ENCODE measurements at regions not wholly inside any gene's neighbourhood (a gene's known extent, or its start where the extent isn't known, plus 50 kb on each side); places are given as distances from the start of the nearest gene placed in this dataset.

DNA sequence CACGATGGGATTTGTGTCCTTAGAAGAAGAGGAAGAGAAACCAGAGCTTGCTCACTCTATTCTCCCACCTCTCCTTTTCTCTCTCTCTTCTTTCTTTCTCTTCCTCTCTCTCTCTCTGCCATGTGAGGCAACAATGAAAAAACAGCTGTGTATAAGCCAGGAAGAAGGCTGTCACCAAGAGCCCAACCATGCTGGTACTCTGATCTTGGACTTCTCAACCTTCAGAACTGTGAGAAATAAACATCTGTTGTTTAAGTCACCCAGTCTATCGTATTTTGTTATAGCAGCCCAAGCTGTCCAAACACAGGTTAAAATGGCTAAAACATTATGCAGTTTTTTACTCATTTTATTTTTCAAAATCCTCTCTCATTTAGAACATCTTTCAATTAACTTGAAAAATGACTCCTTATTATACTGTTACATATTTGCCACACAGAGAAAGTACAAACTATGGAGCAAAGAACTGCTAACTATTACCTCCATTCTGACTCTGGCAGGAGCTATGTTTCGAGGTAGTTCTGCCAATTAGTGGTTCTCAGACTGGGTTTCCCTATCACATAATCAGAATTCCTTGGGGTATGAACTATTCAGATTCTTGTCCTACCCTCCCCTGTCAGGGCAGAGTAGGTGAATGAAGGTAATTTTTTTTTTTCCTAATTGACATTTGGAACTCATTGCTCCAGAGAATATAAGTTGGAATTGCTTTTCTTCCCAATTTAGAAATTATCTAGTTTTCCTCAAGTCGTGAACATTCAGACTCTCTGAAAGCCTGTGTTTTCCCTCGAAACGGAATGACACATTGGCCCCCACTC, 434.6 kb downstream of the ENC1 start:
- no peak for DNase-seq

DNA sequence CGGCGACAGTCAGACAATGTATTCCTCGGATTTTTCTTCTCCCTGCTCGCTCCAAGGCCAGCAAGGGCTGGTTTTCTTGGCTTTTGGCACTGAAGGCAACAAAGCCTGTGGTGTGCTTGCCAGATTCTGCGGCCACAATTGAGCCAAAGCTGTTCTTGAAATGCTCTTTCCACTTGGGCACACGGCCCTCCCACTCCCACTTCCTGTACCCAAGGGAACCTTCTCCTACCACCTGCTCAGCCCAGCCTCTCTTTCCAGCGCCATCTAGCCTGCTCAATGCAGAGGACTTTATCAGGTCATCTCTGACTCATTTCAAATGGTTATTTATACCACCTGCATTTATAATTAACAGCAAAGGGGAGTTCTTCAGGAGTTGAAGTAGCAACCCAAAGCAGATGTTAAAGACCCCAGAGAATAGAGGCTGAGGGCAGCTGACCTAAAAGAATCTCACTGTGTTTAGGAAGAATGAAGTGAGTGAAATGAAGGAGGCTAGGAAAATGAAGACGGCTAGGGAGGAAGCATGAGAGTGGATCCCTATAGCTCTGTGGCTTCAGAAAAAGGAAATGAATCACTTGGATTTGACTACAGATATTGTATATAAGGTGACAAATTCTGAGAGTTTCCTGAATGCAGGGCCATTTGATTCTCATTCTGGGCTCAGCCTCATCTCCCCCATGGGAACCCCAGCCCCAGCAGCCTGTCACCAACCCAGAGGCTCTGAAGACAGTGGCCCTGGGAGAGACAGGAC, 439.0 kb downstream of the ENC1 start:
- peak; percentile 65 for DNase-seq

DNA sequence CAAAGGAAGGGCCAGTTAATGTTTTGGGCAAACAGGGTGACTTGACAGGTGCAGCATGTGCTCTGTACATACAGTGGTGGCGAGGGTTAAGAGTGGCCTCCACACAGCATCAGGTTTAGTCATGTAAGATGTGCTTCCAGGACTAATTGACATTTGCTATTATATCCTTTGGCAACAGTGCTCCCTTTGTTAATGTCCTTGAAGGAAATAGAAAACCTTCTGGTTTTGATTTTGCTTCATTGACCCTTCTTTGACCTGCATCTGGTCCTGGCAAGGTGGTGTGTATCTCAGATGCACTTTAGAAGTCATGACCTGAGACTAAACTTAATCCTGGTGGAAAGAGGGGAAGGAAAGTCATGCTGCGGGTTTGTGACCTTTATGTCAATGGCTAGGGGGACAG, 440.0 kb downstream of the ENC1 start:
- DNase-seq, result peak; percentile 16

DNA sequence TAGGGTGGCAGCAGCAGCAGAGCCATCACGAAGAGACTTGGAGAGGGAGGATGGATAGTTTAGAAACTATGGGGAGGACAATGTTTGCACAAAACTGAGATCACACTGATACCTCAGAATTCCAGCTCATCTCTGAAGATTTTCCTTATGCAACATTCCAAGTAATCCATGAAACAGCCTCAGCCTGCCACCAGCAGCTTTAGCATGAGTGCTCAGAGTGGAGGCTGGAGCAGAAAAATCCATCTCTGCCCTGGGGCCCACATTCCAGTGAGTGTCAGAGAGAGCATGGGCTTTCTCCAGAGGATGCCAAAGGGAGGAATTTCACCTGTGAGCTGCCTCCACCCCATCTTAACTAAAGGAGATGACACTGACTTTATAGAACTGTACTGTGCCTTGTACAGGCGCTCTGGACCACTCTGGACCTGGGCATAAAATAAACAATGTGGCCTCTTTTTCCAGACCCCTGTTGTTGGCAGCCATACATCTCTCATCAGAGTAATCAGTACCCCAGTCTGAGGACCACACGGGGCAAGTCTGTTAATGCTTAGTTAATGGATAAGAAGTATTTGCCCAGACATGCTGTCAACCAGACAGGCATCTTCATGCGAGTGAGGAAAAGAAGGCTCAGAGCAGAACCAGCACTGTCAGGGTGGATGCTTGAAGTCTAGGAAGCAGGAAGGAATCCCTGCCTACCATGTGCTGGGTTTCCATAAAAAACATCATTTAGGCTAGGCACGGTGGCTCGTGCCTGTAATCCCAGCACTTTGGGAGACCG, 440.9 kb downstream of the ENC1 start:
- DNase-seq, result no peak

DNA sequence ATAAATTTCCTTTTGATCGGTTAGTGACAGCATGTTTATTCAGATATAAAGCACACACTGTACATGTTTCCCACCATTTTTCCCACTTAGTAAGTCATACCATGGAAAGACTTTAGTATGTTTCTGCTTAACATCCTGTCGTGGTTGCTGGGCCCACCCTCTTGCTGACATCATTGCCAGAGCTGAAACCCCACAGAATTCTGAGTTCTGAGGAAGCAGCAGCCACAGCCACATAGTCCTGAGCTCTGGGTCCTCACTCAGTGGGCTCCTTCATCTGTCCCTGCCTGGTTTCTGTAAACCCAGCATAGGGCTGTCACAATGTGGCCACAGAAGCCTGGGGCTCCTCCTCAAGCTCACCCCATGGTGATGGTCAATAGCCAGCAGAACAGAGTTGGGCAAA, 441.5 kb downstream of the ENC1 start:
- DNase-seq, result no peak

DNA sequence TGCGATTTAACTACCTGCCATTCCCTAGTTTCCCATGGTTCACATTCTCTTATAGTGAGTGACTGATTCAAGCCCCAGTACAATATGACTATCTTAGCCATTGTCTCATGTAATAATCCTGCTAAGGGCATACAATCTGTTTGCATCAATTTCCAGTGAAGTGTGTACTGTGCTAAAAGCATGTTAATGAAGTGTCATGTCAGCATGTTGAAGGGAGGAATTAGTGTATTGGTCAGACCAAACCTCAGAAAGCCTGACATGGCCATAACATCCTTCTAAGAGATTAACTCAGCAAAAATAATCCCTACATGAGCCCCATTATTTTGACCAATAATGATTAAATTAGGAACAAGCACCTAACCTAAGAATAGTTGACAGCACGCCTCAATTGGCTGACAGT, 442.4 kb downstream of the ENC1 start:
- DNase-seq, result no peak

DNA sequence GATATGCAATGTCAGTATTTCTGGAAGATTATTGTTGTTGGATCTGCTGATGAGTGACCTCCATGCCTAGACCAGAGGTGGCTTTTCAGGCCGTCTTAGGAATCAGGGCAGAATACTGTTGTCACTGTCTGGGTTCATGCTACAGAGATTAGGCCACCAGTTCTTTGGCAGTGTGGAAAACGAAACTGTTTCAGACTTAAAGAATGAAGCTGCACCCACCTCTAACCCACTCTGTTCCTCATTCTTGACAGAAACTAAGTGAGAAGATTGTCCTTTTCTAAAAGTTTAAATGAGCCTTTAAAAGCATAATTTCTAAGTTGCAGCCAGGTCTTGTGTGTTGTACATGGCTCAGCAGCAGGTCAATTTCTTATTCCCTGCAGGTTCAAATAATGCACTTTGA, 444.3 kb downstream of the ENC1 start:
- no peak for DNase-seq

DNA sequence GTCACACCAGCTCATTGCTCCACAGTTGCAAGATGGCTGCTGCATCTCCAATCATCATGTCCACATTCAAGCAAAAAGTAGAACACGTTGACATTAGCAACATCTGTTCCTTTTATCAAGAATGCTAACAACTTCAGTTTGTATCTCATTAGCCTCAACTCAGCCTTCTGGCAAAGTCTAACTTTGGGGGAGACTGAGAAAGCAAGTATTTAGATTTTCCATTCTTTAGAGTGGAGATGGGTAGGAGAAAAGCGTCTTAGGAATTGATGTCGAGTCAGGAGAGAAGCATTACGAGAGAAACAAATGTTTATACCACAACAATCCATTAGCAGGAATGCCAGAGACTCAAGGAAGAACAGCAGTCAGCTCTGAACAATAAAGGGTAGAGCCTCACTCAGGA, 446.3 kb downstream of the ENC1 start:
- DNase-seq, result no peak

DNA sequence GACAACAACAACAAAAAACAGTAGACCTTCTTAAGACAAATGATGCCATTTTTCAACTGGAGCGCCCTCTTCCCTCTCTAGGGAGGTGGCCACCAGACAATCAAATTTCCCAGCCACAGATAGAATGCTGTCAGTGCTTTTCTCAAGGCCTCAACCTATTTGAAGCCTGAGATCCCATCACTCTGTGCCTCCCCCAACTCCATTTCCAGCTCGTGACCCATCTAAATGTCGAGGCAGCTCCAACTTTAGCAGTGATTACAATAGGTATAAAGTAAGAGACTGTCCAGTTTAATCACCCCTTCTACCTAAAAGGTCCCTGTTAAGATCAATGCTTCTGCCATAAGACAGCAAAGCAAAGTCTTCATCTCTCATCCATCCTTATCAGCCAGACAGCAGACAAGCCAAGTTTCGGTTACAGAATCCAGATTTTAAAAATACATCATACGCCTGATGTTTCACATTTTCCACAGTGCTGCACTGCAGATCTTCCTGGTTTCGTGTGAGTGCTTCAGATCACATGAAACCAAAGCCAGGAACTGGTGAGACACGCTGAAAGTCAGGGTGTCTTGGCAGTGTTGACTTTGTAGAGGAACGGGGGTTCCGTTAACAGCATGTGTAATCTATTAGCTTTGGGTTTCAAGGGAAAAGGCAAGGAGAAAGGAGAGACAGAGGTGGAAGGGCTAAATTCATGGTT, 447.8 kb downstream of the ENC1 start:
- DNase-seq, result no peak

DNA sequence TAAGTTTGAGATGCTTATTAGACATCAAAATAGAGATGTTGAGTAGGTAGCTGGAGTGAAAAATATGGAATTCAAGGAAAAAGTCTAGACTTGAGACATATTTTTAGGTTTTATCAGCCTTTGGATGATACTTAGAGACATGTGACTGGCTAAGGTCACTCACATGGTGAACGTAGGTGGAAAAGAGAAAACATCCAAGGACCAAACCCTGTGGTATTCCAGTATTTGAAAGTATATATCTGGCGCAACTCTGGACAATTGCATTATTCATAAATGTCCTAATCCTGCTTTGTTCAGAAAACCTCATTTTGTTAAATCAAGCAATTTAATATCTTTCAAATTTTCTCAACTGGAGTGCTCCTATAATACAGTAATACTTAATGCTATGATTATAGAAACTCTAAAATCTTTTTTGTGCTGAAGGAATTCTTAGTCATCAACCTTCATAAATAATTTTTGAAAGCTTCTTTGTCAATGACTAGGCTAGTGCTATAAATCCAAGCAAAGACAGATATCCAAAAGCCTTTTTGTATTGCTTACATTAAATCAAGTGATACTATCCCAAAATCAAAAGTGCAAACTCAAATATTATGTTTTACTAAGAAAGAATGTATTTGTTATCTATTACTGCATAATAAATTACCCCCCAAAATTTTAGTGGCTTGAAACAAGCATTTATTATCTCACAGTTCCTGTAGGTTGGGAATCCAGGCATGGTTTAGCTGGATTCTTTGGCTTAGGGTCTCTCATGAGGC, 452.0 kb downstream of the ENC1 start:
- no peak for DNase-seq

DNA sequence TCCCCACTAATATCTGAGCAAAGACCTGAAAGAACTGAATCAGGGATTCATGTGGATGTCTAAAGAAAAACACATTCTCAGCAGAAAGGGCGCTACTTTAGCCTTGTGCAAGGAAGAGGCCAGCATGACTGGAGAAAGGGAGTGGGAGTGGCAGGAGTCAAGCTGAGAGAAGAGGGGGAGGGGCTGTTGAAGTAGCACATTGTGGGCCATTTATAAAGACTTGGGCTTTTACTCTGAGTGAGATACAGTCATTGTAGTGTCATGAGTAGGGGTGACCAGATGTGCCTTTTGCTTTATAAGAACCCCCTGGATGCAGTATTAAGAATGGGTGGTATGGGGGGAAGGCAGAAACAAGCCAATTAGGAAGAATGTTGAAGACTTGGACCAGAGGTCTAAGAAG, 452.8 kb downstream of the ENC1 start:
- no peak for DNase-seq

DNA sequence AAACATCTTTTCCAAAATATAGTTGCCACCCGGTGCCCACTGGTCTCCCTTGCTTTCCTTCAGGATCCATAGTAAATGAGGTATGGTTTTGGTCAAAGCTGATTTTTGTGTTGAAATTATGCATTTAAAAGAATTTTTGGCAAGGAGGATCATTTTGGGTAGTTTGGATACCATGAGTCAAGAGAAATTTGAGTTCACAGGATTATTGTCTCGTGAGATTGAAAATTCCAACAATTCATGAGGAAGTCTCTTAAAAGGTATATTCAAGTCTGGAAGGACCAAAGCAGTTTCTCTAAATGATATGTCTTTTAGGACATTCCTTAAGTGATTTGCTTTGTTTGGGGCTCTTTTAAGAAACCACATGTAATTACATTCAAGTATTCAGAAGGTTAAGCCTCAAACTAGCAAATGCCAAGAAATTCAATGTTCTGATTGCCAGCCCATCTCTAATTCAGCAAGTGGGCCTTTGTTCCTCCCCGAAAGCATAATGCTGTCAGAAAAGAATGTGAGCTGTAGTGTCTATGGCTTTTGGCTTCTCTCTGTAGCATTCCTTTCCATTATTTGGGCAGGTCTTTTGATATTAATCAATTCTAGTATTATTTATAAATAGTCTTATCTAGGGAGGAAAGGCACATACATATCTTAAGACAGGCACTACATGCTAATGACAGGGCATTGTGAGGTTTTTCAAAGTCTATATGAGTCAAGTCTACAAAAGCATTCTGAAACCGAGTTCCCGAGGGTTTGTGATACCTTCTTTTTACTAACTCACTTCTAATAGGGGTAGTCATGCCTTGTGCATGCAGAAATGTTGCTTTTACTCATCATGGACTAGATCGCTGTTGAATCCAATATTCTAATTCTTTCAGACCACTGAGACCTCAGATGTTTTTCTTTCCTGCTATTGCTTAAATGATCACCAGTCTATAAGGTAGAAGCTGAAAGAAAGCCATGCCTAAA, 453.9 kb downstream of the ENC1 start:
- no peak for DNase-seq

DNA sequence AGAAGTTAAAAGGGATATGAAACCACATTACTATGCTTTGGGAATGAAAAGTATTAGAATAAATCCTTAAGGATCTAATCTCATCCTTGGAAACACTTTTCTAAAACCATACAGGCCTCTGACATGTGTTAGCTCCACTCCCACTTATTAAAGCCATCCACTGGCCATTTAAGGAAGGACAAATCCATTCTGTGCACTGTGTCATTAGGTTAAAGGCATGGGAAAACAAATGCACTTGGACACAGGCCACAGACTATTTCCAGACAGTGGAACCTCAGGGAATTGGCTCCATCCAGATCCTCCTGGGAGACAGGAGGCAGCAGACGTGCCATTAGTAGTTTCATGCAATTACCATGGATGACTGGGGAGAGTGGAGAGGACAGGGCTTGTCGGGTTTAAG, 454.9 kb downstream of the ENC1 start:
- DNase-seq, result no peak

DNA sequence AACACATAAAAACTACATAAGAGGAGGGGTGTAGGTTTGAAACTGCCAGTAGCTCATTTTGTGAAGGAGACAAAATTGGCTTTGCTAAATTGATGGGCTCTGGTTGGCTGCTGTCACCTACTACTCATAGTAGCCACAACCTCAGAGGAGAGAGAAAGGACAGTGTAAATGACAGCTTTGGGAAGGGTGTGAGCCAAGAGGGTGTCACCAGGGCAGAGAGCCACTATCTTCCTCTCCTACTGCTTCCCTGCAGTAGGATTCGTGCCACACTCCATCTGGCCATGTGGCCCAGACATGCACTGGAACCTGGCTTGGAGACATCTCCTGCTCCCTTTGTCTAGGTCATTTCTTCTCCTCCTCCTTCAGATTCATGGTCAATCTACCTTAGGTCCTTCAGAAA, 455.9 kb downstream of the ENC1 start:
- no peak for DNase-seq

DNA sequence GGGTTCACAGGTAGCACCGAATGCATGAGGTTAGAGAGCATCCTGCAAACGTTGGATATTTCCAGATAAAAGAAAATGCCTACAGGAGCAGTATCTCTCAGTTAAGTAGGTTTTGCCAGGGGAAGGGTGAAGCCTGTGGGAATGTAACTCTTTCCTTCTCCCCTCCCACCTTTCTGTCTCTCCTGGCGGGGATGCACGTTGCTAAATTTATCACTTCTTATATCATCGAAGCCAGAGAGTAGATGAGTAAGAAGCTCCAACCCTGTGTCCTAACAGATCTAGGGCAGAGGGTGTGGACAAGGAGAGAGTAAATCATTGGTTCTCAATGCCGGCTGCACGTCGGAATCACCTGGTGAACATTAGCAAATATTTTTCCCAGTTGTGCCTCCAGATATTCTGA, 457.5 kb downstream of the ENC1 start:
- no peak for DNase-seq

DNA sequence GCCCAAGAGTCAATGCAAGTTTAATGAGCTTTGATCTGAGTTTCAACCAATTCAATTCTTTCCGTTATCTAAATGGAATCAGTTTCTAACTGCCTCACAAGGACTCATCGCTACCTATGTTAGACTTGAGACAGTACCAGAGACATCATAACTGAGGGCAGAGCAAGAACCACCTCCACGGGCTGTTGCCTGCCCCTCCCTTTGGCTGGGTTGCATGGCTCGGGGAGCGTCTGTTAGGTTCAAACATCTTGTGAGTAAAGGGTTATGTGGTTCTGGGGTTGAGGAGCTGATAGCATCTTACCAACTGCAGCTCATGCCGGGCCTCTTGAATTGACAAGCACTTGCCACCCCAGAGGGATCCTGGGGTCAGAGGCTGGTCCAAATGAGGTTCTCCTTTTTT, 457.9 kb downstream of the ENC1 start:
- no peak for DNase-seq

DNA sequence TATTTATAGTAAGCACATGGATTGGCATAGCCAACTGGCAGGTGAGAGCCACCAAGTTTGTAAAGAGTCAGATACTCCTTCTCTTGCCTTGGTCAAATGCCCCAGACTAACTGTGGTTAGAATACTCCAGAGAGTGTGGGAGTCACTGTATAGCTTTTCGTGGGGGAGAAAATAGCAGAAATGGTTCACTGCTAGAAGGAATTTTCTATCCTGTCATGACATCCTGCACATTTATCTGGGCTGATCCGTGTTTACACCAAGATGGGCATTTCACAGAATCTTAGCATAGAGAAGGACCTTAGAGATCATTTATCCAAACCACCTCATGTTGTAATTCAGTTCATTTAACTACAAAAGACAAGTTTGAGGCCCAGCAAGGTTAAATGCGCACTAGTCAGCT, 460.8 kb downstream of the ENC1 start:
- DNase-seq, result no peak

DNA sequence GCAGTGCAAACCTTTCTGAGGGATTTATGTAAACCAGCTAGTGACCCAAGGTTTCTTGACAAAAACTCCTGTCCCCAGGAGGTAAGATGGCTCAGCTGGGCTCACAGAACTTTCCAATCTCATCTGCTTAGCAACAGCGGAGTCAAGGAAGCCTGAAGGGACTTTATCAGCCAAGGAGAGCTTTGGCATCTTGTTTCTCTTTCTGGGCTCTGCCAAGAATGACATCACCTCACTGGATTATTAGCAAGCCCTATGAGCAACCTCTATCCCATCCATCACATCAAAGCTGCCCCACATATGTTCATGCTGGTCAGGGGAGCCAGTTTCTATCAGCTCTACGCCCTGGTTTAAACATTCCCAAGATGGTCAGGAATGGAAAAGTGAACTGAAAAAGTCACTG, 461.3 kb downstream of the ENC1 start:
- DNase-seq, result no peak

DNA sequence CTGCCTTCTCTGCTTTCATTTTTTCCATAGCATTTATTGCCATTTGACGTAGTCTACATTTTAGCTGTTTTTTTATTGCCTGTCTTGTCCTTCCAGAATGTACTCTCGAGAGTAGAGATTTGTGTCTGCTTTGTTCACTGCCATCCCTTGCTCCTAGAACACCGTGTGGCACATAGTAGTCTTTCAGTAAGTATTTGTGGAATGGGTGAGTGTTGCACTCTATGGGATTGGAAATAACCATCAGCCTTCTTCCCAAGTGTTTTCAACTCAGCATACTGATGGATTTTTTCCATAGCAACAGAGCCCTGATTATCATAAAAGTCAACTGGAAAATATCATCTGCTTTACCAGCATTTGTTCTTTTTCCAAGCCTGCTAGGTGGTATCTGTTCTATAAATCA, 462.6 kb downstream of the ENC1 start:
- DNase-seq, result no peak

DNA sequence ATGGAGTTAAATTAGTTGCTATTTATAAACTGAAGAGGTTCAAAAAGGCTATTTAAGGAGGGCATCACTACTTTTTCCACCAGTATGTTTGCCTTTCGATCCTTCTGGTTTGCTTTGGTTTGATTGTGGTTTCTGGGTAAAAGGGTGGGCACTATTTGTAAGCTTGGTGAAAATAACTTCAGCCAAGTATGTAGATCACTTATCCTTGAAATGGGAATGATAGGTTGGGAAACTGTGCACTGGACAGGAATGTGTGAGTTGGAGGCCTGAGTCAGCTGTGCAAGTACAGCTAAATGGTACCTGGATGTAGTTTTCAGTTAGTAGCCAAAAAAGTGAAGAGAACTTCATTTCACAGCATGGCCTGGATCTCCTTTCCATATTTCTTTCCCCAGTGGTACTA, 466.2 kb downstream of the ENC1 start:
- no peak for DNase-seq

DNA sequence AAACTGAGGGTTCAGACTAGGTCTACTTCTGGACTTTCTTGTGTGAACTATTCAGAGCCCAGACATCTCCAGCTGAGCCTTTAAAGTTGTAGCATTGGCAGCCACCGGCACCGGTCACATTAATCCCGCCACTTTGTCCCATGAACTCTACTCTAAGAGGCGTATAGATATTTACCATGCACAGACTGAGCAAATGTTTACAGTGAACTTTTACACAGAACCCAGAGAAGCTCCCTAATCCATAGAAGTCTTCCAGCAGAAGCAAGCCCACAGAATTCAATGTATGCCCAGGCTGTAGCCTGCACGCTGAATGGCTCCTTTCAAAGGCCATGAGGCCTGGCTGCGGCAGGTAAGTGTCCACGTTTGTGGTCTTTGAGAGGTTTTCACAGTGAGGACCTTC, 466.9 kb downstream of the ENC1 start:
- no peak for DNase-seq

Measured in DMS53 (cell line).